Mammary epithelial cell (primary cell): ENCODE measurements at regions not wholly inside any gene's neighbourhood (a gene's known extent, or its start where the extent isn't known, plus 50 kb on each side); places are given as distances from the start of the nearest gene placed in this dataset.

Source experiments
- EZH2 ChIP-seq: IDR thresholded peaks from 2 replicates; pipeline ENCODE4 v1.6.1; 2012; ENCODE audit warnings: low read length, inconsistent platforms, borderline replicate concordance
- TF ChIP-seq, protein P1 (sequence below), 2 donors: IDR thresholded peaks in 1 of 2; conservative IDR thresholded peaks in 1 of 2; 2 replicates each; pipeline ENCODE4 v1.5.1; 2011 to 2012; ENCODE audit warnings: inconsistent platforms in 2 of 2, low read length in 2 of 2, mild to moderate bottlenecking in 2 of 2, control low read depth in 1 of 2, low read depth in 1 of 2; ENCODE audit not compliant: insufficient read depth in 1 of 2; ENCODE audit errors: extremely low read depth in 1 of 2

DNA sequence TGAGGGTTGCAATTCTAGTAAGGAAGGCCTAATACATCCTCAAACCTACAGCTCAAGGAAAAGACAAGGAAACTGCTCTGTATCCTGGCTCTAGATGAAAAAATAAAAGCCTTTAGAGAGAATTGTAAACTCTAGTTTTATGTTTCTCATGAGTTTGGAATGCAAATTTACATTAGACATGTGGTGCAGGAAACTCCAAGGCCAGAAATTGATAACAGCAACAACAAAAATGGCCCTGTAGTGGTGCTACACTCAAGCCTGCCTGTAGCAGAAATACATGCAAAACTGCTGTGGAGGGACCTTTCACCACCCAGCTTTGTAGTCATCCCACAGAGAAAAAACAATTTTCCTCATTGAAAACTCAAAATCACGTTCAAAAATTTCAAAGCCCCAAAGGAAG is 546.7 kb upstream of the LRRN3 start:
- TF ChIP-seq, protein P1, sequence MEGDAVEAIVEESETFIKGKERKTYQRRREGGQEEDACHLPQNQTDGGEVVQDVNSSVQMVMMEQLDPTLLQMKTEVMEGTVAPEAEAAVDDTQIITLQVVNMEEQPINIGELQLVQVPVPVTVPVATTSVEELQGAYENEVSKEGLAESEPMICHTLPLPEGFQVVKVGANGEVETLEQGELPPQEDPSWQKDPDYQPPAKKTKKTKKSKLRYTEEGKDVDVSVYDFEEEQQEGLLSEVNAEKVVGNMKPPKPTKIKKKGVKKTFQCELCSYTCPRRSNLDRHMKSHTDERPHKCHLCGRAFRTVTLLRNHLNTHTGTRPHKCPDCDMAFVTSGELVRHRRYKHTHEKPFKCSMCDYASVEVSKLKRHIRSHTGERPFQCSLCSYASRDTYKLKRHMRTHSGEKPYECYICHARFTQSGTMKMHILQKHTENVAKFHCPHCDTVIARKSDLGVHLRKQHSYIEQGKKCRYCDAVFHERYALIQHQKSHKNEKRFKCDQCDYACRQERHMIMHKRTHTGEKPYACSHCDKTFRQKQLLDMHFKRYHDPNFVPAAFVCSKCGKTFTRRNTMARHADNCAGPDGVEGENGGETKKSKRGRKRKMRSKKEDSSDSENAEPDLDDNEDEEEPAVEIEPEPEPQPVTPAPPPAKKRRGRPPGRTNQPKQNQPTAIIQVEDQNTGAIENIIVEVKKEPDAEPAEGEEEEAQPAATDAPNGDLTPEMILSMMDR (conservative IDR thresholded peaks at IDR 0.05 in 1 of 2, IDR thresholded peaks at IDR 0.05 in 1 of 2; ENCODE audit: extremely low read depth in 1 of 2, insufficient read depth in 1 of 2, low read depth in 1 of 2, low read length in 2 of 2): no peak
- TF ChIP-seq EZH2: no peak
